ENCODE measurements at regions not wholly inside any gene's neighbourhood (a gene's known extent, or its start where the extent isn't known, plus 50 kb on each side); places are given as distances from the start of the nearest gene placed in this dataset.

DNA sequence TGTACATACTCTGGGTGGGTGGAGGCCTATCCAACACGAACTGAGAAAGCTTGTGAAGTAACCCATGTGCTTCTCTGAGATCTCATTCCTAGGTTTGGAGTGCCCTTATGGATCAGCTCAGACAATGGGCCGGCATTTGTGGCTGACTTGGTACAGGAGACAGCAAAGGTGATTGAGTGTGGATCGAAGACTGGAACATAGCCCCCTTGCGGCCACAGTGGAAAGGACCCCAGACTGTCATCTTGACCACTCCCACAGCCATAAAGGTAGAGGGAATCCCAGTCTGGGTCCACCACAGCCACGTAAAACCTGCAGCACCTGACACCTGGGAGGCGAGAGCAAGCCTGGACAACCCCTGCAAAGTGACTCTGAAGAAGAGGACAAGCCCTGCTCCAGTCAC lies 598.0 kb upstream of the AADAT start:
- no peak for TF ChIP-seq POLR2A (IDR thresholded peaks at IDR 0.05; ENCODE audit: low read depth, low read length)
- TF ChIP-seq PAX5 (IDR thresholded peaks at IDR 0.05; ENCODE audit: insufficient read depth, low read length, severe bottlenecking), result no peak
- no peak for TF ChIP-seq POLR2AphosphoS5 (IDR thresholded peaks at IDR 0.05; ENCODE audit: low read depth, low read length)
- no peak for TF ChIP-seq SPI1 (IDR thresholded peaks at IDR 0.05; ENCODE audit: low read depth, low read length)
- no peak for TF ChIP-seq POU2F2 (IDR thresholded peaks at IDR 0.05; ENCODE audit: low read depth, low read length)
- no peak for TF ChIP-seq TAF1 (IDR thresholded peaks at IDR 0.05; ENCODE audit: low read depth, low read length)

Measured in GM12891 (cell line).